ENCODE measurements at regions not wholly inside any gene's neighbourhood (a gene's known extent, or its start where the extent isn't known, plus 50 kb on each side); places are given as distances from the start of the nearest gene placed in this dataset.

DNA sequence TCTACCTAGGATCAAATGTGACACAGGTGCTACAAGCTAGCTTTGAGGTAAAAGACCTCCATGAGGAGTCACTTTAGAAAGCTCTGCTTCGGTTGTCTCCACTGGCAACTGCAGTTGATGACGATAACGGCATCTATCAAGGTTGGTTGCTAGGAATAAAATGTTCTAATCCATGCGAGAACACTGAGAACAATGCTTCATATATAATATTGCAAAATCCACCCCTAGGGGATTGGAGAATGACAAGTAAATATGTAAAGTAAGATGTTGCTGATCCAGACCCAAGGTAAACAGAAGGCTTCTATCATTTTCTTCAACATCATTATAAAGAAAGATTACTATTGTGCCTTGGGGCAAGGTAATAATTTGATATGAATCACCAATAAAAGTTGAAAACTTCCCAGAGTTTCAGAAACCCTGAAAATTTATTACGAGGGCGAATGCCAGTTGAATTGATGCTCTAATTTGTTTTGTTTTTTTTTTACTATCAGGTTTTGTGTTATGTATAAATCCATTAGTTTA lies 1003.4 kb downstream of the CDH18 start:
- no peak overlapping the region for H3K18ac ChIP-seq (ENCODE audit: low read depth, low read length)
- no peaks in the 10 kb centered on the region for H3K36me3 ChIP-seq (ENCODE audit: control insufficient read depth, insufficient read depth, low read length)
- H3K4me1 ChIP-seq (ENCODE audit: control insufficient read depth, insufficient read depth, low read length) = no peaks in the 10 kb centered on the region
- ChIA-PET POLR2A (ENCODE audit: unreplicated experiment) (no interaction called here), CTCF (no interaction called here)
- H2BK5ac ChIP-seq (ENCODE audit: low read depth, low read length, poor library complexity, severe bottlenecking) = no peak overlapping the region
- no peak overlapping the region for H3K4ac ChIP-seq (ENCODE audit: low read depth, low read length)
- peaks cover 2% of the 10 kb centered on the region; the same call in 1 of the 2 replicates for H3K9me3 ChIP-seq (ENCODE audit: control insufficient read depth, insufficient read depth, low read length)
- no peak overlapping the region for H2AFZ ChIP-seq (replicated peaks; ENCODE audit: low read length, poor library complexity)
- H3K56ac ChIP-seq (ENCODE audit: extremely low read depth, insufficient read depth, low read length) = no peak overlapping the region
- no peak overlapping the region for H3K4me2 ChIP-seq (ENCODE audit: low read depth, low read length)
- H3K27ac ChIP-seq (ENCODE audit: insufficient read depth, low read length) = no peak overlapping the region
- no peak overlapping the region for H2AK9ac ChIP-seq (replicated peaks; ENCODE audit: low read depth, low read length, poor library complexity)
- no peak overlapping the region for H2BK20ac ChIP-seq (ENCODE audit: low read depth, low read length)
- no peaks in the 10 kb centered on the region for H3K9me1 ChIP-seq (ENCODE audit: insufficient read depth, low read length)
- no peak for TF ChIP-seq RAD21 (IDR thresholded peaks at IDR 0.05; ENCODE audit: low read length)
- no peak for TF ChIP-seq MXI1 (IDR thresholded peaks at IDR 0.05; ENCODE audit: borderline replicate concordance, low read depth, low read length)
- TF ChIP-seq SMC3 (IDR thresholded peaks at IDR 0.05; ENCODE audit: low read depth, low read length) = no peak
- TF ChIP-seq FOS (IDR thresholded peaks at IDR 0.05; ENCODE audit: low read depth, low read length) = no peak
- H3K4me3 ChIP-seq (ENCODE audit: insufficient read depth, low read depth, low read length) = no peak overlapping the region
- H4K91ac ChIP-seq (ENCODE audit: insufficient read depth, low read depth, low read length) = no peak overlapping the region
- no peak overlapping the region for H3K9ac ChIP-seq (ENCODE audit: low read depth, low read length)
- no peak overlapping the region for H4K8ac ChIP-seq (ENCODE audit: low read depth in 2 of 2, low read length in 2 of 2)
- H4K20me1 ChIP-seq (ENCODE audit: insufficient read depth, low read length) = no peaks in the 10 kb centered on the region
- intact Hi-C loops (cut with micrococcal nuclease) (no loop called here), dilution Hi-C loops (cut with HindIII; ENCODE audit: low sequenced_read_pairs, unreplicated experiment) (no loop called here), in situ Hi-C loops (cut with MboI; ENCODE audit: low sequenced_read_pairs) (no loop called here)
- no peak overlapping the region for H3K23ac ChIP-seq (ENCODE audit: low read depth, low read length)
- WGBS, 2 experiments (ENCODE audit: extremely low coverage in 2 of 2, insufficient read length in 1 of 2) = no CpG with 5 or more reads among the region's 6 CpGs
- H2AK5ac ChIP-seq (ENCODE audit: low read depth, low read length) = no peak overlapping the region
- BruUV-seq (replicated peaks) = no TSS peak
- H2BK15ac ChIP-seq (ENCODE audit: low read depth, low read length) = no peak overlapping the region
- H2BK120ac ChIP-seq (ENCODE audit: low read depth, low read length) = no peak overlapping the region
- H3K79me1 ChIP-seq (ENCODE audit: low read depth in 1 of 2, low read length in 2 of 2) = no peaks in the 10 kb centered on the region
- DNase-seq (no peak), ATAC-seq (ENCODE audit: low read depth) (no peak)
- H3K14ac ChIP-seq (replicated peaks; ENCODE audit: low read depth, low read length) = no peak overlapping the region
- H3K27me3 ChIP-seq (ENCODE audit: control insufficient read depth, insufficient read depth, low read length) = no peaks in the 10 kb centered on the region
- H4K5ac ChIP-seq (ENCODE audit: low read depth, low read length) = no peak overlapping the region

All from IMR-90 (cell line).